Posterior cingulate gyrus (tissue), 11 donors: ENCODE measurements at regions not wholly inside any gene's neighbourhood (a gene's known extent, or its start where the extent isn't known, plus 50 kb on each side); places are given as distances from the start of the nearest gene placed in this dataset.

Experiments used
- DNase-seq, 10 donors: peaks; one replicate each; pipeline versions ENCODE4 v3.0.0 to v3.0.0-alpha.2; 2020 to 2021; ENCODE audit warnings: mixed read lengths in 3 of 10
- intact Hi-C: fragments of 100-400 bp; cut with DNase I; formaldehyde crosslinking; loops from one replicate; pipeline ENCODE4 v1.15.1; 2023

DNA sequence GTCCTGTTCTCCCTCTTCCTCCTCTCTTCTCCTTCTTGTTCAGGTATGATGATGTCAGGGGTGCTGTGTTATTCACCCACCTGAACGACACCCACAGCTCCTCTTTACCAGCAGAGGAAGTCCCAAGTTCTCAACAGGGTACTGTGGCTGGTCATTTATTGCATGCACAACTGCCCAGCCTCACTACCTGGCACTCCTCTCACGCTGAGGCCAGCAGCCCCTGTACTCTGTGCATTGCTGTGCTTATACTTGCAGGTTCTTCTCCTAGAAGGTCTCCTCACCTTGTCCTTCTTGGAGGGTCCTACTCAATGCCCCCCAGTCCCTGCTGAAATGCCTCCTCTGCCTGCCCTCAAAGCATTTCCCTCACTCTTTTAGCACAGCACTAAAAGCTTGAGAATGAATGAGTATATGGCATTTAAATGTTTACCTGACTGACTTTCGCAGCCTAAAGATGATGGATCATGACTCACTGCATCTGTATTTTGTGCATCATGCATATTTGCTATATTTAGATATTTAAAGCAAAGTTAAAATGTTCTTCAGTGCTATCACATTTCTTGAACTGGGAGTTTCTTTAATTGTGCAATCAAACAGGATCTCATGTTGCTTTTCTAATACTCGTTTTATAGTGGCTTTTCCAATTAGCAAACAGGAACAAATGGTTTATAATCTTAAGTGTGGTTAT is 1069.3 kb downstream of the NLGN4Y start:
- intact Hi-C loops, result no loop called here
- DNase-seq, result no peak

DNA sequence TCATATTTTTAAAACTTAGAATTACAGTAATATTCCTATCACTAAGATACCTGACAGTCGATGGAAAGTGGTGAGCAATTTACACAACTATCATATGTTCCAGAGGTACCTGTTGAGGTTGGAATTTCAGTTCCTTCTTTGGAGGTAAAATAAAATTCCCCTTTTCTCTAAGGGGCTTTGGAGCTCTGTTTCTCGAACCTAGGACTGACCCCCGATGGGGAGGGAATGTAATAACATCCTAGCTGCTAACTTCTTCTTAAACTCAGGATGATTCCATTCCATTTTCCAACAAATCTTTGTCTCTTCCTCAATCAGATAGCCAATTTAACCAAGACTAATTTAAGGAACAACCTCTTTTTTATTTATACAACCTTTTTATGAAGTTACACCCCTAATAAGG is 1069.8 kb downstream of the NLGN4Y start:
- no peak for DNase-seq
- intact Hi-C loops, result no loop called here

DNA sequence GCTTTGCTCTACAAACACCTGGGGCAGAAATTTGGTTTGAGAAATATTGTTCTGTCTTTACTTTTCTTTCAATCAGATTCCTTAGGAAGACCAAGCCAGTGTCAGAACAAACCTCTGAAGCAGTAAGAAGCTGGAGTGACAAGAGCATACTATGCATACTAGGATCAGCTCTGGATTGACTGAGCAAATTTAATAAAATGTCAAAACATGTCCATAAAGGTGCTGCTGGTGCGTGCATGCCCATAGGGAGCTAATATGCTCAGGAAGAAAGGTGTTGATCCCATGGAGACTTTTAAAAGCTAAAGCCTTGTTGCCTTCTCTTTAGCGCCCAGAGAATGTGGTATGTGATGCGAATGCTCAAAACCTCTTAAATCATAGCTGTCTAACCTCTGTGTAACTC is 1076.2 kb downstream of the NLGN4Y start:
- DNase-seq, result no peak
- intact Hi-C loops, result no loop called here

- intact Hi-C loops, result no loop called here
- DNase-seq, result no peak
Observed at GRCh38 chrY:15624370-15624769, 1100.0 kb downstream of the NLGN4Y start.

GRCh38 chrY:15624928-15625327 is 1100.6 kb downstream of the NLGN4Y start:
- intact Hi-C loops, result no loop called here
- DNase-seq, result no peak

DNA sequence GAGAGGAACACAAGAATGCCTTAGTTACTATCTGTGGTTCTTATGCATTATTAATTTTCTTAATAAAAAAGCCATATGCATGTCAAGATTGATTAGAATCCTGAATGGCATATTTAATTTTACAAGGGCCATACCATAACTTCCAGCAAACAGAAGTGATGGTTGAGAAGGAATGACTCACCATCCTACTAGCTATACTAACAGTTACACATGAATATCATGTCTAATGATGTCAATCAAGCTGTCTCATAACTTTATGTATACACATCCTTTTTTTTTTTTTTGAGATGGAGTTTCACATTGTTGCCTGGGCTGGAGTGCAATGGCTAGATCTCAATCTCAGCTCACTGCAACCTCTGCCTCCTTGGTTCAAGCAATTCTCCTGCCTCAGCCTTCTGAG is 1123.9 kb downstream of the NLGN4Y start:
- DNase-seq, result no peak
- intact Hi-C loops, result no loop called here

DNA sequence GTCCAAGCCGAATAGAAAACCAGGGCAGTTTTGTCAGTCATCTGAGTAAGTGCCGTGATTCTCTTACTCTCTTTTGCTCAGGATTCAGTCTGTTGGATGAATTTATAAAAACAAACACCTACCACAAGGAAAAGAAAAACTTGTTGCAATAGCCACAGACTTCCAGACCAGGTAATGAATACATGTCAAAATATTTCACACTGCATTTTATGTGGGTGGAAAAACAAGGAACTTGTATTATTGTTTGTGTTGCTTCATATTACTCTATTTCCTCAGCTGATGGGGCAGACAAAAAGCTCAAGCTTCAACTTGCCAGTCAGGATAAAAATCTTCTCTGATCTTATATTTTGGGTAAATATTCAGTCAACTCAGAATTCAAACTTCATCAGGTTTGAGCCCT is 1125.7 kb downstream of the NLGN4Y start:
- intact Hi-C loops, result no loop called here
- no peak for DNase-seq

- intact Hi-C loops, result no loop called here
- DNase-seq, result no peak
Observed at GRCh38 chrY:15688531-15688930, 1164.2 kb downstream of the NLGN4Y start.

GRCh38 chrY:15689994-15690393 is 1165.7 kb downstream of the NLGN4Y start:
- DNase-seq, result no peak

DNA sequence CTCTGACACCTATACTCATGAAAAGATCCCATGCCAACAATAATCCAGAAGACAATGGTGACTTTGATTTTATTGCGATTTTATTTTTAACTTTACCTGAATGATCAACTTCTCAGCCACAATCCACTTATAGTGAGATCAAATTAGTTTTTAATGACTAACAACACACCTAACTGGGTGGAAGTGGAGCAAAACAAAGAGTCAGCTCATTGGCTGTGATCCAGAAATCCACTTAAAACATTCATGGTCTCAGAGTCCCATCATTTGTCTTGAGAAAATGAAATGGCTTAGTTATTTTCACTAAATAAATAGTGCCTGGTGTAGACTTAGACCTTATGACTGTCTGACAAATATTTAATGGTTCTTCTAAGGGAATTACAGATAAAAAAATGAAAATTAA is 1177.8 kb downstream of the NLGN4Y start:
- intact Hi-C loops, result no loop called here
- no peak for DNase-seq

More at GRCh38 chrY:15689994-15690393, 1165.7 kb downstream of the NLGN4Y start:
- intact Hi-C loops, result no loop called here

GRCh38 chrY:15704906-15705305 is 1180.6 kb downstream of the NLGN4Y start:
- no peak for DNase-seq
- intact Hi-C loops, result no loop called here

DNA sequence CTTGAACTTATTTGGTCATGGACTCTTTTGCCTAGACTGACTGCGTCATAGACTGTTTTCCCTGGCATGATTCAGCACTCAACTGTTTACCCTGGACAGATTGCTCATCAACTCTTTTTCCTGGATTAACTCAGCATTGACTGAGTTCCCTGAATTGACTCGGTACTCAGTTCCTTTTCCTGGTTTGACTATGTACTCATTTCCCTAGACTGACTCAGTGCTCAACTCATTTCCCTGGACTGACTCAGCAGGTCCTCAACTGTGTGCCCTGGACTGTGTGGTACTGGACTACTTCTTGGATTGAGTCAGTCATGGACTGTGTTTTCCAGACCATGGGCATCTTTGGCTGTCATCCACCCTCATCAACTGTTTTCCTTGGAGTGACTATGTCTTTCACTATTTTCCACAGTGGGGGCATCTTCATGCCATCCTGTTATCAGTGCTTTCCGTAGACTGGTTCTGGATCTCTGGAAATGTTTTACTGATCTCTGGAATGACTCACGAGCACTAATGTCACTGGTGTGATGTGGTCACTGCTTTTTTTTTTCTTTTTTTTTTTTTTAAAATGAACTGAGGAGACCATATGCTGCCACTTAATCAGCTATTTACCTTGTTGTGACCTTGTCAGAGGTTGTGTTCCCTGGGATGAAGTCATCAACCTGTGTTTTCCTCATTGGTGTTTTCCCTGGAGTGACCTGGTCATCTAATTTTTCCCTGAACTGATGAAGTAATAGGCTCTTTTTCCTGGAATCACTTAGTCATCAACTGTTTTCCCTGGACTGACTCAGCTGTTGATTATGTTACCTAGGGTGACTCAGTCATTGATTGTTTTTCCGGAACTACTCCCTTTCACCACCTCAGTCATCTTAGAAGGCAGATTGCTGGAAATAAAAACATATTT is 1225.5 kb downstream of the NLGN4Y start:
- no peak for DNase-seq
- intact Hi-C loops, result no loop called here

DNA sequence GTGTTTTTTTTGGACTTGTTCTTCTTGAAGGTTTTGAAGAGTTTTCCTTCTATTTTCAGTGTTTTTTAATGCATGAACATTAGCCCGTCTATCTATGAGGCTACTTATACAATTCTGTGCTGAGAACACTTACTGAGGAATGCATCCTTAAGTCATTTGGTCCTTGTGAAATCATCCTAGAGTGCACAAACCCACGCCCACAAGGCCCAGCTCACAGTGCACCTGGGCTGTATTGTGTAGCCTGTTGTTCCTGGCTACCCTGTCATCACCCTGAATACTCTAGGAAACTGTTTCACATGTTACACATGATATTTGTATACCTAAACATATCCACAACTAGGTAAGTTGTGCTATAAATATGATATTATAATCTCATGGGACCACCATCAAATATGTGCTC is 1226.7 kb downstream of the NLGN4Y start:
- intact Hi-C loops, result no loop called here
- DNase-seq, result no peak

- intact Hi-C loops, result no loop called here
- no peak for DNase-seq
Observed at GRCh38 chrY:15756266-15756665, 1231.9 kb downstream of the NLGN4Y start.

- DNase-seq, result no peak
- intact Hi-C loops, result no loop called here
Observed at GRCh38 chrY:15773579-15773978, 1249.2 kb downstream of the NLGN4Y start.

GRCh38 chrY:15775880-15776279 is 1251.6 kb downstream of the NLGN4Y start:
- DNase-seq, result no peak
- intact Hi-C loops, result no loop called here

DNA sequence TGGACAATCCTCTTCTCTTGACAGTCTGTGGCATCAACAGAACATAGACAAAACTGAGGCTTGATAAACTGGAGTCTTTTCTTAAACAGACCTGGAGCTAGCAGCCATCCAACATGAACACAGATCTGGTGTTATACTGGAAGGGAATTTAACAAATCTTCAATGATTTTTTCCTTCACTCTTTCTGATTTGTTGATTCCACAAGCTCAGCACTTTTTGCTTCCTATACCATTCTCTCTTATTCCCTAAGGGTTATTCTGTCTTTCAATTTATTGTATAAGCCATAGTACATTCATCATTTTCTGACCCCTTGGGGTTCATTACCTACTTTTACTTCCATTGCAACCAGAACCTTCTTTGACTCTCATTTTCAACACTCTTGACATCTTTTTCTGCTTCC is 1255.6 kb downstream of the NLGN4Y start:
- no peak for DNase-seq
- intact Hi-C loops, result no loop called here

GRCh38 chrY:15800021-15800420 is 1275.7 kb downstream of the NLGN4Y start:
- intact Hi-C loops, result no loop called here
- no peak for DNase-seq

- intact Hi-C loops, result no loop called here
- no peak for DNase-seq
Observed at GRCh38 chrY:15805985-15806384, 1281.7 kb downstream of the NLGN4Y start.

DNA sequence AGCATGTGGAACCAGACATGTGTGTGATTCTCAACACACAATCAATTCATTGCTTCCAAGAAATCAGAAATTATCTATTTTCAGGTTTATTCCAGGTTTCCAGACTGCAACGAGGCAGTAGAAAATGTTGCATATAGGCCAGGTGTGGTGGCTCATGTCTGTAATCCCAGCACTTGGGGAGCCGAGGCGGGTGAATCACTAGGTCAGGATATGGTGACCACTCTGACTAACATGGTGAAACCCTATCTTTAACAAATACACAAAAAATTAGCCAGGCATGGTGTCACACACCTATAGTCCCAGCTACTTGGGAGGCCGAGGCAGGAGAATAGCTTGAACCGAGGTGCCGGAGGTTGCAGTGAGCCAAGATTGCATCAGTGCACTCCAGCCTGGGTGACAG is 1289.9 kb downstream of the NLGN4Y start:
- DNase-seq, result no peak
- intact Hi-C loops, result no loop called here
